Fibroblast of lung (primary cell): ENCODE measurements at regions not wholly inside any gene's neighbourhood (a gene's known extent, or its start where the extent isn't known, plus 50 kb on each side); places are given as distances from the start of the nearest gene placed in this dataset.

Experiments
- EZH2 ChIP-seq: IDR thresholded peaks from 2 replicates; pipeline ENCODE4 v1.5.1; 2012; ENCODE audit warnings: low read length, control low read depth, mild to moderate bottlenecking; ENCODE audit errors: missing control alignments
- TF ChIP-seq, protein P1 (sequence below), 2 donors: IDR thresholded peaks in 1 of 2; conservative IDR thresholded peaks in 1 of 2; 1 replicate in 1 of 2; 2 replicates in 1 of 2; pipeline ENCODE4 v1.5.1; 2011 to 2012; ENCODE audit warnings: low read length in 2 of 2, control low read depth in 1 of 2, inconsistent platforms in 1 of 2, low read depth in 1 of 2, mild to moderate bottlenecking in 1 of 2

DNA sequence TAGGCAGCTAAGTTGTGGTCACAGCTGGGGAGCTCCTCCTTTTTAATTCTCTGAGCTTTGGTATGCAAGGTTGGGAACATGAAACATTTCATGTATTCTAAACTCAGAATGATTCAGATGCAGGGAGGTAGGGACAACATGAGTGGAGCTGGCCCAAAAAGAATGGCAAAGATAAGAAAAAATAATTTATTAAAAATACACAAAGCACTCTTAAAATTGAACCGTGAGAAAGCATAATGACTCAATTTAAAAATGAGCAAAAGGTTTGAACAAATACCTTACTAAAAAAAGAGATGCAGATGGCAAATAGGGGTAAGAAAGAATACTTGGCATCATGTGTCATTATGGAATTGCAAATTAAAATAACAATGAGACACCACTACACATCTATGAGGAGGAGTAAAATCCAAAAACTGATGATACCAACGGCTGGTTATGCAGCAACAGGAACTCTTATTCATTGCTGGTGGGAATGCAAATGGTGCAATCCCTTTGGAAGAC lies 175.6 kb upstream of the IRX3 start:
- no peak for TF ChIP-seq EZH2
- TF ChIP-seq, protein P1, sequence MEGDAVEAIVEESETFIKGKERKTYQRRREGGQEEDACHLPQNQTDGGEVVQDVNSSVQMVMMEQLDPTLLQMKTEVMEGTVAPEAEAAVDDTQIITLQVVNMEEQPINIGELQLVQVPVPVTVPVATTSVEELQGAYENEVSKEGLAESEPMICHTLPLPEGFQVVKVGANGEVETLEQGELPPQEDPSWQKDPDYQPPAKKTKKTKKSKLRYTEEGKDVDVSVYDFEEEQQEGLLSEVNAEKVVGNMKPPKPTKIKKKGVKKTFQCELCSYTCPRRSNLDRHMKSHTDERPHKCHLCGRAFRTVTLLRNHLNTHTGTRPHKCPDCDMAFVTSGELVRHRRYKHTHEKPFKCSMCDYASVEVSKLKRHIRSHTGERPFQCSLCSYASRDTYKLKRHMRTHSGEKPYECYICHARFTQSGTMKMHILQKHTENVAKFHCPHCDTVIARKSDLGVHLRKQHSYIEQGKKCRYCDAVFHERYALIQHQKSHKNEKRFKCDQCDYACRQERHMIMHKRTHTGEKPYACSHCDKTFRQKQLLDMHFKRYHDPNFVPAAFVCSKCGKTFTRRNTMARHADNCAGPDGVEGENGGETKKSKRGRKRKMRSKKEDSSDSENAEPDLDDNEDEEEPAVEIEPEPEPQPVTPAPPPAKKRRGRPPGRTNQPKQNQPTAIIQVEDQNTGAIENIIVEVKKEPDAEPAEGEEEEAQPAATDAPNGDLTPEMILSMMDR (conservative IDR thresholded peaks at IDR 0.05 in 1 of 2, IDR thresholded peaks at IDR 0.05 in 1 of 2; ENCODE audit: low read depth in 1 of 2, low read length in 2 of 2), result no peak
